HG02938 (cell line): ENCODE measurements at regions not wholly inside any gene's neighbourhood (a gene's known extent, or its start where the extent isn't known, plus 50 kb on each side); places are given as distances from the start of the nearest gene placed in this dataset.

Experiments
- ATAC-seq: cut with Tn5 transposase; IDR thresholded peaks from one replicate; pipeline ENCODE4 v1.9.1; 2021; ENCODE audit warnings: mild to moderate bottlenecking, moderate library complexity; ENCODE audit not compliant: unreplicated experiment

GRCh38 chr22:49181431-49181830 is 646.2 kb downstream of the BRD1 start:
- no peak for ATAC-seq

GRCh38 chr22:49180683-49181024 is 647.0 kb downstream of the BRD1 start:
- no peak for ATAC-seq

- ATAC-seq = no peak
These were observed 647.6 kb downstream of the BRD1 start for GRCh38 chr22:49179886-49180682.

- ATAC-seq = no peak
These were observed 648.5 kb downstream of the BRD1 start for GRCh38 chr22:49179175-49179574.

GRCh38 chr22:49178246-49179005 is 649.2 kb downstream of the BRD1 start:
- no peak for ATAC-seq

GRCh38 chr22:49177666-49178065 is 650.0 kb downstream of the BRD1 start:
- no peak for ATAC-seq

- no peak for ATAC-seq
These were observed 650.7 kb downstream of the BRD1 start for GRCh38 chr22:49176956-49177355.

GRCh38 chr22:49170053-49170452 is 657.6 kb downstream of the BRD1 start:
- no peak for ATAC-seq

- no peak for ATAC-seq
These were observed 658.5 kb downstream of the BRD1 start for GRCh38 chr22:49169074-49169744.

GRCh38 chr22:49168219-49168813 is 659.4 kb downstream of the BRD1 start:
- no peak for ATAC-seq

GRCh38 chr22:49166746-49167145 is 660.9 kb downstream of the BRD1 start:
- ATAC-seq = no peak

- ATAC-seq = no peak
These were observed 661.5 kb downstream of the BRD1 start for GRCh38 chr22:49166211-49166610.

- no peak for ATAC-seq
These were observed 662.8 kb downstream of the BRD1 start for GRCh38 chr22:49164773-49165320.

GRCh38 chr22:49163960-49164690 is 663.5 kb downstream of the BRD1 start:
- no peak for ATAC-seq

GRCh38 chr22:49163258-49163959 is 664.3 kb downstream of the BRD1 start:
- no peak for ATAC-seq

GRCh38 chr22:49162841-49163240 is 664.8 kb downstream of the BRD1 start:
- no peak for ATAC-seq

GRCh38 chr22:49161002-49161850 is 666.4 kb downstream of the BRD1 start:
- no peak for ATAC-seq

GRCh38 chr22:49160261-49161001 is 667.2 kb downstream of the BRD1 start:
- ATAC-seq = no peak
